Fibroblast of lung (primary cell): ENCODE measurements at regions not wholly inside any gene's neighbourhood (a gene's known extent, or its start where the extent isn't known, plus 50 kb on each side); places are given as distances from the start of the nearest gene placed in this dataset.

Source experiments
- DNase-seq, 2 donors: peaks; one replicate each; pipeline versions ENCODE4 v3.0.0 to v3.0.0-alpha.2; 2010; ENCODE audit warnings: low read depth in 2 of 2
- H2AFZ ChIP-seq: 2 replicates; pipeline ENCODE4 v1.5.1; 2012; ENCODE audit warnings: low read length, control low read depth, inconsistent platforms
- H3K27ac ChIP-seq: 2 replicates; pipeline ENCODE4 v1.5.1; 2011; ENCODE audit warnings: low read length, control low read depth; ENCODE audit not compliant: insufficient read depth
- H3K27me3 ChIP-seq: 2 replicates; pipeline ENCODE4 v1.5.1; 2011; ENCODE audit warnings: mild to moderate bottlenecking, low read length; ENCODE audit not compliant: control insufficient read depth, insufficient read depth
- H3K36me3 ChIP-seq: 2 replicates; pipeline ENCODE4 v1.5.1; 2011; ENCODE audit warnings: low read length; ENCODE audit not compliant: control insufficient read depth, insufficient read depth
- H3K4me1 ChIP-seq: 2 replicates; pipeline ENCODE4 v1.5.1; 2011; ENCODE audit warnings: low read length; ENCODE audit not compliant: control insufficient read depth, insufficient read depth; ENCODE audit errors: extremely low read depth
- H3K4me2 ChIP-seq: 2 replicates; pipeline ENCODE4 v1.5.1; 2011; ENCODE audit warnings: low read length, control low read depth; ENCODE audit not compliant: insufficient read depth; ENCODE audit errors: extremely low read depth
- H3K4me3 ChIP-seq, 4 experiments: fragments of 200-600 bp in 1 of 4; sonication (generic) in 1 of 4; replicated peaks in 1 of 4; 2 replicates each; pipeline ENCODE4 v1.5.1; 2011 to 2016; ENCODE audit warnings: low read length in 4 of 4, low read depth in 3 of 4, mild to moderate bottlenecking in 3 of 4, control low read depth in 2 of 4, inconsistent platforms in 1 of 4, mixed read lengths in 1 of 4; ENCODE audit not compliant: insufficient read depth in 1 of 4; ENCODE audit errors: control extremely low read depth in 1 of 4
- H3K79me2 ChIP-seq: 2 replicates; pipeline ENCODE4 v1.5.1; 2012; ENCODE audit warnings: mild to moderate bottlenecking, low read length, inconsistent platforms; ENCODE audit not compliant: control insufficient read depth, insufficient read depth
- H3K9ac ChIP-seq: 2 replicates; pipeline ENCODE4 v1.5.1; 2011; ENCODE audit warnings: mild to moderate bottlenecking, low read length, control low read depth; ENCODE audit not compliant: insufficient read depth
- H3K9me3 ChIP-seq: 2 replicates; pipeline ENCODE4 v1.5.1; 2012; ENCODE audit warnings: low read depth, low read length; ENCODE audit not compliant: control insufficient read depth, insufficient read depth
- H4K20me1 ChIP-seq: 2 replicates; pipeline ENCODE4 v1.5.1; 2011; ENCODE audit warnings: low read length; ENCODE audit not compliant: control insufficient read depth, insufficient read depth; ENCODE audit errors: extremely low read depth
- EZH2 ChIP-seq: IDR thresholded peaks from 2 replicates; pipeline ENCODE4 v1.5.1; 2012; ENCODE audit warnings: low read length, control low read depth, mild to moderate bottlenecking; ENCODE audit errors: missing control alignments
- TF ChIP-seq, protein P1 (sequence below), 2 donors: IDR thresholded peaks in 1 of 2; conservative IDR thresholded peaks in 1 of 2; 1 replicate in 1 of 2; 2 replicates in 1 of 2; pipeline ENCODE4 v1.5.1; 2011 to 2012; ENCODE audit warnings: low read length in 2 of 2, control low read depth in 1 of 2, inconsistent platforms in 1 of 2, low read depth in 1 of 2, mild to moderate bottlenecking in 1 of 2

DNA sequence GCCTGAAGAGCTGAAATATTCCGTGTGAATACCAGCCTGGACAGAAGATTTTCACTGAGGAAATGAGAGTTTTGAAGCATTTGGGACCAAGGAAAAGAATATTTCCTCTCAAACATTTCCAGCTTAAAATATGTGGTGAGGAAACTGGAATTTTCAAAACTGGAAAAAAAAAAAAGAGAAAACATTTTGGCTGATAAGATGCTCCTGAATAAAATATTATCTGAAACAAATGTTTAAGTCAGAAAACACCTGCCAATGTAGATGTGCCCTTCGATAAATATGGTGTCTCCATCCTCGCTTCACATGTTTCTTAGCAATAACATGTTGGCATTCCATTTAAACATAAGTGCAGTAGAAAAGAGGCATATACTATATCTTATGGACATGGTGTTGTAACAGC, 567.0 kb downstream of the PRKD1 start:
- Histone ChIP-seq H3K4me2 (no peak overlapping the region), H3K9me3 (no peaks in the 10 kb centered on the region), H3K9ac (no peak overlapping the region), H3K4me3 (no peak overlapping the region), H3K36me3 (no peaks in the 10 kb centered on the region), H3K27me3 (no peaks in the 10 kb centered on the region), H3K27ac (no peak overlapping the region), H3K79me2 (no peaks in the 10 kb centered on the region), H4K20me1 (no peaks in the 10 kb centered on the region), H2AFZ (no peak overlapping the region), H3K4me1 (no peaks in the 10 kb centered on the region)
- TF ChIP-seq, protein P1, sequence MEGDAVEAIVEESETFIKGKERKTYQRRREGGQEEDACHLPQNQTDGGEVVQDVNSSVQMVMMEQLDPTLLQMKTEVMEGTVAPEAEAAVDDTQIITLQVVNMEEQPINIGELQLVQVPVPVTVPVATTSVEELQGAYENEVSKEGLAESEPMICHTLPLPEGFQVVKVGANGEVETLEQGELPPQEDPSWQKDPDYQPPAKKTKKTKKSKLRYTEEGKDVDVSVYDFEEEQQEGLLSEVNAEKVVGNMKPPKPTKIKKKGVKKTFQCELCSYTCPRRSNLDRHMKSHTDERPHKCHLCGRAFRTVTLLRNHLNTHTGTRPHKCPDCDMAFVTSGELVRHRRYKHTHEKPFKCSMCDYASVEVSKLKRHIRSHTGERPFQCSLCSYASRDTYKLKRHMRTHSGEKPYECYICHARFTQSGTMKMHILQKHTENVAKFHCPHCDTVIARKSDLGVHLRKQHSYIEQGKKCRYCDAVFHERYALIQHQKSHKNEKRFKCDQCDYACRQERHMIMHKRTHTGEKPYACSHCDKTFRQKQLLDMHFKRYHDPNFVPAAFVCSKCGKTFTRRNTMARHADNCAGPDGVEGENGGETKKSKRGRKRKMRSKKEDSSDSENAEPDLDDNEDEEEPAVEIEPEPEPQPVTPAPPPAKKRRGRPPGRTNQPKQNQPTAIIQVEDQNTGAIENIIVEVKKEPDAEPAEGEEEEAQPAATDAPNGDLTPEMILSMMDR (conservative IDR thresholded peaks at IDR 0.05 in 1 of 2, IDR thresholded peaks at IDR 0.05 in 1 of 2; ENCODE audit: low read depth in 1 of 2, low read length in 2 of 2), result no peak
- TF ChIP-seq EZH2, result no peak
- no peak for DNase-seq

DNA sequence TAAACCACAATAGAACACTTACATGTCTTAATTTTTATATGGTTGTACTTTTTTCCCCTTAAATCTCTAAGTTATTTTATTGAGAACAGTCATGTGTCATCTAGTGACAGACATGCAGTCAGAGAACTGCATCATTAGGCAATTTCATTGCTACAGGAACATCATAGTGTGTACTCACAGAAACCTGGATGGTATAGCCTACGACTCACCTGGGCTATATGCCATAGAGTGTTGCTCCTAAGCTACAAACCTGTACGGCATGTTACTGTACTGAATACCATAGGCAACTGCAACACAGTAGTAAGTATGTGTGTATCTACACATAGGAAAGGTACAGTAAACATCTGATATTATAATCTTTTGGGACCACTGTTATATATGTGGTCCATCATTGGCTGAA, 557.6 kb downstream of the PRKD1 start:
- DNase-seq, result no peak
- no peak overlapping the region for H2AFZ ChIP-seq
- H3K4me1 ChIP-seq, result no peaks in the 10 kb centered on the region
- H3K4me3 ChIP-seq, result no peak overlapping the region
- H3K4me2 ChIP-seq, result no peak overlapping the region
- no peaks in the 10 kb centered on the region for H3K36me3 ChIP-seq
- H3K9me3 ChIP-seq, result no peaks in the 10 kb centered on the region
- H3K79me2 ChIP-seq, result no peaks in the 10 kb centered on the region
- no peak overlapping the region for H3K27ac ChIP-seq
- H3K27me3 ChIP-seq, result no peaks in the 10 kb centered on the region
- H4K20me1 ChIP-seq, result no peaks in the 10 kb centered on the region
- no peak overlapping the region for H3K9ac ChIP-seq
- TF ChIP-seq, protein P1 (conservative IDR thresholded peaks at IDR 0.05 in 1 of 2, IDR thresholded peaks at IDR 0.05 in 1 of 2; ENCODE audit: low read depth in 1 of 2, low read length in 2 of 2), result no peak
- no peak for TF ChIP-seq EZH2

DNA sequence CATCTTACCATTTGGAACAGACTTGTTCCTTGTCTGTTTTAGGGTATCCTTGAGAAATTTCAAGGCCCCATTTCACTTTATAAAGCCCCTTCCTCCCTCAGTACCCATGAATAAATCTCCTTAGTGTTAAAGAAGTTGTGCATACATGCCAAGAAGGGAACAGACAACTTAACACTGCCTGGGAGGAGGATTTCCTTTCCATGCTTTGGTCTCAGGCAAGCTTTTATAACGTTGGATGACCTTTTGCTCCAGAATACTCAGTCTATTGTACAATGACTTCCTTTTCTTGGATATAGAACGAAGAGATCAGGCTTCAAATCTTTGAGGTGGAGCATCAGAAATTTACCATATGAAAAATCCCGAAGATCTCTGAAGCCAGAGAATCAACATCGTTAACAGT, 551.4 kb downstream of the PRKD1 start:
- Histone ChIP-seq H3K36me3 (no peaks in the 10 kb centered on the region), H3K9ac (no peak overlapping the region), H4K20me1 (no peaks in the 10 kb centered on the region), H3K27me3 (no peaks in the 10 kb centered on the region), H2AFZ (no peak overlapping the region), H3K79me2 (no peaks in the 10 kb centered on the region), H3K4me1 (no peaks in the 10 kb centered on the region), H3K9me3 (no peaks in the 10 kb centered on the region), H3K27ac (no peak overlapping the region), H3K4me3 (no peak overlapping the region), H3K4me2 (no peak overlapping the region)
- TF ChIP-seq EZH2, result no peak
- TF ChIP-seq, protein P1 (conservative IDR thresholded peaks at IDR 0.05 in 1 of 2, IDR thresholded peaks at IDR 0.05 in 1 of 2; ENCODE audit: low read depth in 1 of 2, low read length in 2 of 2), result no peak
- no peak for DNase-seq
